Epithelial cell of proximal tubule (primary cell): ENCODE measurements at regions not wholly inside any gene's neighbourhood (a gene's known extent, or its start where the extent isn't known, plus 50 kb on each side); places are given as distances from the start of the nearest gene placed in this dataset.

ENCODE experiments used
- DNase-seq: peaks from one replicate; pipeline ENCODE4 v3.0.0-alpha.2; 2011; ENCODE audit warnings: low read depth
- H3K4me3 ChIP-seq: 2 replicates; pipeline ENCODE4 v1.5.1; 2011; ENCODE audit warnings: low read depth, mild to moderate bottlenecking, low read length
- CTCF ChIP-seq: conservative IDR thresholded peaks from 2 replicates; pipeline ENCODE4 v1.5.1; 2012; ENCODE audit warnings: low read depth, mild to moderate bottlenecking, low read length

- H3K4me3 ChIP-seq = no peak overlapping the region
- no peak for DNase-seq
- no peak for TF ChIP-seq CTCF
Measured at GRCh38 chr21:28789523-28789922, 203.2 kb downstream of the LTN1 start.

- no peak for DNase-seq
- H3K4me3 ChIP-seq = no peak overlapping the region
- no peak for TF ChIP-seq CTCF
Measured at GRCh38 chr21:28788030-28788429, 204.6 kb downstream of the LTN1 start.

- TF ChIP-seq CTCF = no peak
- H3K4me3 ChIP-seq = no peak overlapping the region
- no peak for DNase-seq
Measured at GRCh38 chr21:28783641-28784185, 209.0 kb downstream of the LTN1 start.

- peak; percentile 73 for TF ChIP-seq CTCF
- DNase-seq = no peak
- H3K4me3 ChIP-seq = no peak overlapping the region
Measured at GRCh38 chr21:28781602-28782276, 210.9 kb downstream of the LTN1 start.

GRCh38 chr21:28779914-28780313 lies 212.8 kb downstream of the LTN1 start:
- no peak for TF ChIP-seq CTCF
- no peak overlapping the region for H3K4me3 ChIP-seq
- DNase-seq = peak; percentile 57

- TF ChIP-seq CTCF = no peak
- no peak overlapping the region for H3K4me3 ChIP-seq
- no peak for DNase-seq
Measured at GRCh38 chr21:28776251-28776650, 216.4 kb downstream of the LTN1 start.

- no peak overlapping the region for H3K4me3 ChIP-seq
- TF ChIP-seq CTCF = no peak
- no peak for DNase-seq
Measured at GRCh38 chr21:28775071-28775470, 217.6 kb downstream of the LTN1 start.
